ENCODE measurements at regions not wholly inside any gene's neighbourhood (a gene's known extent, or its start where the extent isn't known, plus 50 kb on each side); places are given as distances from the start of the nearest gene placed in this dataset.

- TF ChIP-seq CTCF (IDR thresholded peaks at IDR 0.05; ENCODE audit: low read depth, low read length) (no peak), EZH2phosphoT487 (IDR thresholded peaks at IDR 0.05; ENCODE audit: low read depth) (no peak)
These were observed 78.2 kb upstream of the IGF1R start for GRCh38 chr15:98570119-98570518.

Data from OCI-LY3 (cell line).